Ascending aorta (tissue), 2 donors: ENCODE measurements at regions not wholly inside any gene's neighbourhood (a gene's known extent, or its start where the extent isn't known, plus 50 kb on each side); places are given as distances from the start of the nearest gene placed in this dataset.

Experiments
- DNase-seq, 2 donors: peaks; one replicate each; pipeline ENCODE4 v3.0.0-alpha.2; 2019; ENCODE audit warnings: low spot score in 2 of 2
- H3K27ac ChIP-seq, 2 donors: fragments of 200-600 bp; sonication (generic); one replicate each; pipeline ENCODE4 v1.5.1; 2016 to 2017; ENCODE audit warnings: mild to moderate bottlenecking in 1 of 2
- H3K27me3 ChIP-seq: fragments of 200-600 bp; sonication (generic); one replicate; pipeline ENCODE4 v1.5.1; 2017
- H3K36me3 ChIP-seq, 2 donors: fragments of 200-600 bp; sonication (generic); one replicate each; pipeline ENCODE4 v1.5.1; 2016
- H3K4me1 ChIP-seq, 2 donors: fragments of 200-600 bp; sonication (generic); one replicate each; pipeline ENCODE4 v1.5.1; 2016 to 2017; ENCODE audit warnings: mild to moderate bottlenecking in 1 of 2
- H3K4me3 ChIP-seq, 2 donors: fragments of 200-600 bp; sonication (generic); one replicate each; pipeline ENCODE4 v1.5.1; 2016 to 2017; ENCODE audit warnings: mild to moderate bottlenecking in 1 of 2
- H3K9me3 ChIP-seq, 2 donors: fragments of 200-600 bp; sonication (generic); one replicate each; pipeline ENCODE4 v1.5.1; 2016
- CTCF ChIP-seq, 3 experiments: fragments of 200-600 bp in 2 of 3; fragments of 450-650 bp in 1 of 3; sonication (generic) in 2 of 3; IDR thresholded peaks; one replicate each; pipeline ENCODE4 v1.5.1; 2016 to 2019; ENCODE audit warnings: antibody characterized with exemption in 3 of 3, mild to moderate bottlenecking in 1 of 3, moderate library complexity in 1 of 3
- intact Hi-C: fragments of 100-400 bp; cut with DNase I; formaldehyde crosslinking; loops from one replicate; pipeline ENCODE4 v1.15.1; 2023

GRCh38 chr6:14059791-14060436 is 57.7 kb upstream of the CD83 start:
- H3K27me3 ChIP-seq, result no peaks in the 10 kb centered on the region
- no peaks in the 10 kb centered on the region for H3K36me3 ChIP-seq
- H3K27ac ChIP-seq, result no peak overlapping the region
- intact Hi-C loops, result no loop called here
- no peaks in the 10 kb centered on the region for H3K4me1 ChIP-seq
- H3K4me3 ChIP-seq, result no peak overlapping the region
- H3K9me3 ChIP-seq, result no peaks in the 10 kb centered on the region
- DNase-seq, result no peak
- no peak for TF ChIP-seq CTCF (IDR thresholded peaks at IDR 0.05)

- no peaks in the 10 kb centered on the region for H3K4me1 ChIP-seq
- TF ChIP-seq CTCF (IDR thresholded peaks at IDR 0.05), result no peak
- no peaks in the 10 kb centered on the region for H3K9me3 ChIP-seq
- H3K4me3 ChIP-seq, result no peak overlapping the region
- H3K36me3 ChIP-seq, result no peaks in the 10 kb centered on the region
- H3K27ac ChIP-seq, result no peak overlapping the region
- no peaks in the 10 kb centered on the region for H3K27me3 ChIP-seq
- intact Hi-C loops, result no loop called here
- DNase-seq, result no peak
Observed at GRCh38 chr6:14060971-14061370, 56.6 kb upstream of the CD83 start.

- intact Hi-C loops, result no loop called here
- no peak overlapping the region for H3K27ac ChIP-seq
- no peaks in the 10 kb centered on the region for H3K27me3 ChIP-seq
- H3K4me3 ChIP-seq, result no peak overlapping the region
- H3K4me1 ChIP-seq, result no peaks in the 10 kb centered on the region
- H3K9me3 ChIP-seq, result no peaks in the 10 kb centered on the region
- no peak for DNase-seq
- no peak for TF ChIP-seq CTCF (IDR thresholded peaks at IDR 0.05)
- H3K36me3 ChIP-seq, result no peaks in the 10 kb centered on the region
Observed at GRCh38 chr6:14061643-14062042, 55.9 kb upstream of the CD83 start.

GRCh38 chr6:14062345-14063029 is 55.1 kb upstream of the CD83 start:
- H3K36me3 ChIP-seq, result no peaks in the 10 kb centered on the region
- no peak overlapping the region for H3K27ac ChIP-seq
- no peak for DNase-seq
- H3K27me3 ChIP-seq, result no peaks in the 10 kb centered on the region
- intact Hi-C loops, result no loop called here
- H3K9me3 ChIP-seq, result no peaks in the 10 kb centered on the region
- no peaks in the 10 kb centered on the region for H3K4me1 ChIP-seq
- TF ChIP-seq CTCF (IDR thresholded peaks at IDR 0.05), result no peak
- H3K4me3 ChIP-seq, result no peak overlapping the region

GRCh38 chr6:14063756-14064155 is 53.8 kb upstream of the CD83 start:
- no peaks in the 10 kb centered on the region for H3K9me3 ChIP-seq
- intact Hi-C loops, result no loop called here
- no peak overlapping the region for H3K4me3 ChIP-seq
- H3K4me1 ChIP-seq, result no peaks in the 10 kb centered on the region
- TF ChIP-seq CTCF (IDR thresholded peaks at IDR 0.05), result no peak
- no peak overlapping the region for H3K27ac ChIP-seq
- no peaks in the 10 kb centered on the region for H3K36me3 ChIP-seq
- no peak for DNase-seq
- no peaks in the 10 kb centered on the region for H3K27me3 ChIP-seq
